ENCODE measurements at regions not wholly inside any gene's neighbourhood (a gene's known extent, or its start where the extent isn't known, plus 50 kb on each side); places are given as distances from the start of the nearest gene placed in this dataset.

DNA sequence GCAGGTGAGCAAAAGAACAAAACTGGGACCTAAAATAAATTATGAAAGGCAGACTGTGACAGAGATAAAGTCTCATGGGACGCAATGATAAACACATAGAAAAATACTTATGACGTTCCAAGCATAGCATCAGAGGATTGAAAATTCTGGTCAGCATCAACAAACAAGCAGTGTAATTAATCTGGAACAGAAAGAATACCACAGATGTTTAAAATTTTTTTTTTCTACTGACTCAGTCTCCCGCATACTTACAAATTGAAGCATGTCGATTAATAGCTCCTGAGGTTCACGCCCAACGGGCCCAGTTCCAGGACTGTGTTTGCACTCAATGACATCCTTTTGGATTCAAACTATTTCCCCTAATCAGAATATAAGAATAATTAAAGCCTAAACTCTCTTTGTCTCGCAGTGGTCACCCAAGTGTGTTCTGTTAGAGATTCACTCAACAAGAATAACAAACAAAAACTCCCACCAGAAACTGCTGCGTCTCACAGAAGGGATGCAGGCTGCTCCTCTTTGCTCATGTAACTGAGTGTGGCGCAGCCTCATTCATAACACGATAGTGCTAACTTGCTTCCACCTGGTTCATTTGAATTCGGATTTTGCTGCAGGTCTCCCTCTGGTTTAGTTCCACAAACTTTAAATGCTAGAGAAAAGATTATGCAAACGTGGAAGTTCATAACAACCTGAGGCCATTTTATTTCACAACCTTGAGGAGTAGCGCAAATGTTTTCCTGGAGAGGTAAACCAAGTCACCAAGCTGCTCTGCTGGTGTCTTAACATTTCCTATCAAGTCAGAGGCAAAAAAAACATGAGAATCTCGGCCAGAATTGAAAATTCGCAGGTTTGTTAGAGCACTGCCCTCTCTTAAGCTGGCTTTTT is 69.0 kb upstream of the CITED2 start:
- TF ChIP-seq, protein P1, sequence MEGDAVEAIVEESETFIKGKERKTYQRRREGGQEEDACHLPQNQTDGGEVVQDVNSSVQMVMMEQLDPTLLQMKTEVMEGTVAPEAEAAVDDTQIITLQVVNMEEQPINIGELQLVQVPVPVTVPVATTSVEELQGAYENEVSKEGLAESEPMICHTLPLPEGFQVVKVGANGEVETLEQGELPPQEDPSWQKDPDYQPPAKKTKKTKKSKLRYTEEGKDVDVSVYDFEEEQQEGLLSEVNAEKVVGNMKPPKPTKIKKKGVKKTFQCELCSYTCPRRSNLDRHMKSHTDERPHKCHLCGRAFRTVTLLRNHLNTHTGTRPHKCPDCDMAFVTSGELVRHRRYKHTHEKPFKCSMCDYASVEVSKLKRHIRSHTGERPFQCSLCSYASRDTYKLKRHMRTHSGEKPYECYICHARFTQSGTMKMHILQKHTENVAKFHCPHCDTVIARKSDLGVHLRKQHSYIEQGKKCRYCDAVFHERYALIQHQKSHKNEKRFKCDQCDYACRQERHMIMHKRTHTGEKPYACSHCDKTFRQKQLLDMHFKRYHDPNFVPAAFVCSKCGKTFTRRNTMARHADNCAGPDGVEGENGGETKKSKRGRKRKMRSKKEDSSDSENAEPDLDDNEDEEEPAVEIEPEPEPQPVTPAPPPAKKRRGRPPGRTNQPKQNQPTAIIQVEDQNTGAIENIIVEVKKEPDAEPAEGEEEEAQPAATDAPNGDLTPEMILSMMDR (IDR thresholded peaks at IDR 0.05; ENCODE audit: insufficient read depth, low read depth, low read length, missing control alignments): no peak
- no peak for DNase-seq (ENCODE audit: low read depth)
- H3K4me3 ChIP-seq (ENCODE audit: low read length): no peak overlapping the region

DNA sequence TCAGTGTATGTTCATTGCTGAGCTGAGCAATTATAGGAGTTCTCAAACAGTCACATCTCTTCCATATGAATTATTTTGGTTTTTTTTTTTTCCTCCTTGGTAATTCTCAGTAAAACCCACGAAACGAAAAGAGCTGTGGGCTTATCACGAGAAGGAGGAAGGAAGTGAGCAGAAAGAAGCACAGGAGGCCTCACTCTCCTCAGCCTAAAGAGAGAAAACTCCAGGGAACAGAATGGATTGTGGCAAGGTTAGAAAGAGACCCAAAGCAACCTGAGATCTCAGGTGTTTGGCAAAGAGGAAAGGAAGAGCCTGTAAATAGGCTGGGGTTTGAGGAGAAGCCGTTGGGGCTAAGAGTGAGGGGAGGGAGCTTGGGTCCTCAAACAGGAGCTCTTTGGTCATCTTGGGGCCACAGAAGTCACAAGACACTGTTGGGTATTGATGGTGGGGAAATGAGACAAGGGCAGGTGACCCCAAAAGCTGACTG is 67.8 kb upstream of the CITED2 start:
- DNase-seq (ENCODE audit: low read depth): no peak
- TF ChIP-seq, protein P1 (IDR thresholded peaks at IDR 0.05; ENCODE audit: insufficient read depth, low read depth, low read length, missing control alignments): no peak

DNA sequence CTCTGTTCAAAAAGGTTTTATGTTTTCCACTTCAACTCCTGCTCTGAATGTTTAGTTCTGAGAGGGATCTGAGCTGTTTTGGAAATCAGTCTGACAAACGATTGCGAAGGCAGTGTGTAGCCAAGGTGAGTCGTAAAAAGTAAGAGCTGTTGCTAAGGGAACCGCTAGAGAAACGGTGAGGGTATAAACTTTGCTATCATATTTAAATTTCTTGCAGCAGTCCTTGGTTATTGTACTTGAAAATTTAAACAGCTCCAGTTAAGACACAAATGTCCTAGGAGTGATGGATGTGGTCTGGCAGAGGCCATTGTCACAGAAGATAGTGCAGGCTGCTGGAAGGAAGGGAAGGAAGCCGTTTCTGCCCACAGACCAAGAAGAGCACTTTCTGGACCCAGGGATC is 64.9 kb upstream of the CITED2 start:
- H3K4me3 ChIP-seq (ENCODE audit: low read length): no peak overlapping the region
- peak; percentile 62 for DNase-seq (ENCODE audit: low read depth)
- TF ChIP-seq, protein P1 (IDR thresholded peaks at IDR 0.05; ENCODE audit: insufficient read depth, low read depth, low read length, missing control alignments): no peak

More for the DNA sequence above, 67.8 kb upstream of the CITED2 start:
- H3K4me3 ChIP-seq (ENCODE audit: low read length): no peak overlapping the region

DNA sequence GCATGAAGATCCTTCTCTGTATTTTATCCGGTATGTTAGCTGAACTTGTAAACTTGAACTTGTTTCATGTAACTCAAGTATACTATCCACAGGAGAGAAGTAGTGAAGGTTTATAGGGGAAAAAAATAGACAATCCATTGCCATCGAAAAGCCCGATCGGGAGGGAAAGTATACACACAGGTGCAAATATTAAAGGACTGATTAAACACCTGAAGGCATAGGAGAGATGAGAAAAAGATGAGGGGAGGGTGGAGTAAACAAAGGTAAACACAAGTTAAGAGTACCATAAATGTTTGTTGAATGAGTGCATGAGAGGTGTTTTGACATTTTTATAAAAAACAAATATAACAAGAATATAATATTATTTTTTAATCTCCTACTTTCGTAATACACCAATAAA is 64.3 kb upstream of the CITED2 start:
- no peak for DNase-seq (ENCODE audit: low read depth)
- no peak overlapping the region for H3K4me3 ChIP-seq (ENCODE audit: low read length)
- TF ChIP-seq, protein P1 (IDR thresholded peaks at IDR 0.05; ENCODE audit: insufficient read depth, low read depth, low read length, missing control alignments): no peak

DNA sequence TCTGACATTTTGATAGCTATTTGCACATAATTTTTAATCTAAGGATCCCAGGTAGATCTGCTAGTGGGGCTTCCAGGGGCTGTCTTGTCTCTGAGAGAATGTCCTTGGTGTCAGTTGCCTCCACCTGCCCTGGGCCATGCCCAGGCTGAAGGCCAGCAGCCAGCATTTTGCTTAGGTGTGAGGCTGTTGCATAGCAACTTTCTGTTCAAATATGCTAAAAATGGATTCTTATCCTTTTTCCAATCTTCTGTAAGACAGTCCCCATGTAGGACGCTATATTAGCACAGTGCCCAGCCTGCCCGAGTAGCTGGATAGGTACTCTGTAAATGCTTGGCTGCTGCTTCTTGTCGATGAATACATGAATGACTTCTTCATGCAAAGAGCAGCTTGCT is 62.5 kb upstream of the CITED2 start:
- no peak for DNase-seq (ENCODE audit: low read depth)
- TF ChIP-seq, protein P1 (IDR thresholded peaks at IDR 0.05; ENCODE audit: insufficient read depth, low read depth, low read length, missing control alignments): no peak
- H3K4me3 ChIP-seq (ENCODE audit: low read length): no peak overlapping the region

DNA sequence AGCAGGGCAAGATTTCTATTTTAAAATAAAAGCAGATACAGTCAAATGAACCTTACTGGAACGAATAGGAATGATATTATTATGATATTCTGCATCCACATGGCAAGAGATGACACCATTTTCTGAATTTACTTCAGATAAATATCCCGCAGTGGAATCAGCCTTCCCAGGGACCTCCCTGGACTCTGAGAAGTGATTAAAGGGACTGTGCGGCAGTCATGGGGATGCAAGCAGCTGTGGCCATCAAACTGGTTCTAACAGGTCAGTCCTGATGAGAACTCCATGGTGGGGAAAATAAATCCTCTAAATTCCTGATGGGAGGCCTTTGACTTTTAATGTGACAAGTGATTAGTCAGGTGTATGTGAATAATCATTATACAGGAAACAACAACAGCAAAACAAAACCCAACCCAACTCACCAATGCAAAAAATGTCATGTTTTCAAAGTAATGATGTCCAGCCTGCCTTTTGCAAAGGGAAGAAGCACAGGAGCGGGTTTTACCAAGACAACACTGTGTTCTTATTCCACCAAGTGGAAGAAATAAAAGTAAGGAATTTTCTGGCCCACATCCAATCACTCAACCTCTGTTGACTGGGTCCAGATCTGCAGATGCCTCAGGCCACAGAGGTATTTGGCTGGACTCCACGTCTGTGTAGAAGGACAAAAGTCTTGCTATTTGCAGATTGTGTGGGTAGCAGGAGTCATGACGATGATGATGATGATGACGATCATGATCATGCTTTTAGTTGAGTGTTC is 61.9 kb upstream of the CITED2 start:
- peak; percentile 61 for DNase-seq (ENCODE audit: low read depth)
- no peak overlapping the region for H3K4me3 ChIP-seq (ENCODE audit: low read length)
- TF ChIP-seq, protein P1 (IDR thresholded peaks at IDR 0.05; ENCODE audit: insufficient read depth, low read depth, low read length, missing control alignments): no peak

Measured in epithelial cell of esophagus (primary cell).